Testis (tissue), 2 donors: ENCODE measurements at regions not wholly inside any gene's neighbourhood (a gene's known extent, or its start where the extent isn't known, plus 50 kb on each side); places are given as distances from the start of the nearest gene placed in this dataset.
"Not testable (repeated sequence)": the region's sequence is repeated elsewhere in the genome, so short reads cannot be mapped to it uniquely, and the experiment has no call there.

Experiments used
- DNase-seq: peaks from one replicate; pipeline ENCODE4 v3.0.0-alpha.2; 2019
- H3K27ac ChIP-seq, 2 donors: fragments of 200-600 bp; sonication (generic); one replicate each; pipeline ENCODE4 v1.5.1; 2019
- H3K27me3 ChIP-seq: fragments of 200-600 bp; sonication (generic); one replicate; pipeline ENCODE4 v1.5.1; 2019
- H3K36me3 ChIP-seq: fragments of 200-600 bp; sonication (generic); one replicate; pipeline ENCODE4 v1.5.1; 2017; ENCODE audit warnings: low read depth; ENCODE audit errors: missing control alignments
- H3K4me1 ChIP-seq: fragments of 200-600 bp; sonication (generic); one replicate; pipeline ENCODE4 v1.5.1; 2019
- H3K4me3 ChIP-seq, 2 donors: fragments of 200-600 bp; sonication (generic); one replicate each; pipeline ENCODE4 v1.5.1; 2017 to 2019
- H3K9me3 ChIP-seq: fragments of 200-600 bp; sonication (generic); one replicate; pipeline ENCODE4 v1.5.1; 2017
- CTCF ChIP-seq, 3 experiments: fragments of 450-650 bp in 2 of 3; fragments of 200-600 bp in 1 of 3; sonication (generic) in 1 of 3; IDR thresholded peaks; one replicate each; pipeline ENCODE4 v1.5.1; 2016 to 2019; ENCODE audit warnings: antibody characterized with exemption in 3 of 3, mild to moderate bottlenecking in 2 of 3, moderate library complexity in 1 of 3
- POLR2A ChIP-seq: fragments of 450-650 bp; IDR thresholded peaks from one replicate; pipeline ENCODE4 v1.6.1; 2017; ENCODE audit warnings: antibody characterized with exemption, mild to moderate bottlenecking, moderate library complexity
- WGBS, 2 donors: methylation state at CpG; one replicate each; pipeline ENCODE4 v1.1.5; 2018; 5-methylcytosine and 5-hydroxymethylcytosine counted together
- intact Hi-C: fragments of 100-400 bp; cut with DNase I; formaldehyde crosslinking; loops from one replicate; pipeline ENCODE4 v1.15.1; 2023; ENCODE audit warnings: low total_unique reads

- H3K36me3 ChIP-seq = no peaks in the 10 kb centered on the region
- 70 to 79% methylated on average over 3 of the region's 3 CpGs for WGBS, 2 donors
- no peaks in the 10 kb centered on the region for H3K27me3 ChIP-seq
- DNase-seq = no peak
- TF ChIP-seq POLR2A = no peak
- H3K4me1 ChIP-seq = no peaks in the 10 kb centered on the region
- intact Hi-C loops = no loop called here
- no peak overlapping the region for H3K4me3 ChIP-seq
- H3K9me3 ChIP-seq = no peaks in the 10 kb centered on the region
- no peak overlapping the region for H3K27ac ChIP-seq
Observed at GRCh38 chr14:42508209-42508946, 901.7 kb downstream of the LRFN5 start.

GRCh38 chr14:42504433-42504832, 897.8 kb downstream of the LRFN5 start:
- no peak overlapping the region for H3K4me3 ChIP-seq
- 42 to 89% methylated on average over 1 of the region's 1 CpG for WGBS, 2 donors
- no peak for DNase-seq

DNA sequence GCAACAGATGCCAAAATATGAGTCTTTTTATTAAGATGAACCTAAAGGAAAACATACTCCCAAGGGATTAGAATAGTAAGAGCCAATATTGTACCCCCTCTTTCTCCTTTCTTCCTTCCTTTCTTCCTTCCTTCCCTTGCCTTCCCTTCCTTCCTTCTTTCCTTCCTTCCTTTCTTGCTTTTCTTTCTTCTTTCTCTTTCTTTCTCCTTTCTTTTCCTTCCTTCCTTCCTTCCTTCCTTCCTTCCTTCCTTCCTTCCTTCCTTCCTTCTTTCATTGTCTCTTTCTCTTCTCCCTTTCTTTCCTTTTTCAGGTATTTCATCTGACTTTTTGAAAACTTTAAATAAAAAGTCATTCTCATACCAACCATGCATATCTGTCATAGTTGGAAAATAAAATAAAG, 892.5 kb downstream of the LRFN5 start:
- Histone ChIP-seq H3K9me3 (no peaks in the 10 kb centered on the region), H3K27ac (no peak overlapping the region), H3K4me1 (no peaks in the 10 kb centered on the region), H3K4me3 (no peak overlapping the region), H3K27me3 (no peaks in the 10 kb centered on the region), H3K36me3 (no peaks in the 10 kb centered on the region)
- TF ChIP-seq CTCF (IDR thresholded peaks at IDR 0.05) (no peak), POLR2A (no peak)
- intact Hi-C loops = no loop called here
- no peak for DNase-seq

More at GRCh38 chr14:42504433-42504832, 897.8 kb downstream of the LRFN5 start:
- H3K4me1 ChIP-seq = no peaks in the 10 kb centered on the region
- H3K27me3 ChIP-seq = no peaks in the 10 kb centered on the region
- no peaks in the 10 kb centered on the region for H3K36me3 ChIP-seq
- H3K9me3 ChIP-seq = no peaks in the 10 kb centered on the region
- H3K27ac ChIP-seq = no peak overlapping the region
- no peak for TF ChIP-seq CTCF (IDR thresholded peaks at IDR 0.05)
- no peak for TF ChIP-seq POLR2A
- intact Hi-C loops = no loop called here

DNA sequence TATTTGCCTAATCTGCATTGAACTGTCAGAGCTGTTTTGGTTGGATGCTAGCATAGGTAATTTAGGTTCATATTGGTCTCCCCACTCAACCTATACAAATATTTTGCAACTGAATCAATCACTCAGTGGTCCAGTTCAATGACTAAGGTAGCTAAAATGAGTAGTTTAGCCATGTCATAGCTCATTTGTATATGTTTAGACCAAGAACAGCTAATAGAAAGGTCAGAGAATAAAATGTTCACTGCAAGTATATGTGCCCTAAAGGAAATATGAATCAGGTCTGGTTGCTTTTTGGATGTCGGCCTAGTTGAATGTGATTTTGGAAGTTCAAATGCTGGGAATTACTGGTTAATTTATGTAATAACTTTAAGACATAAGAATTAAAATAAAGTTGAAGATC, 883.9 kb downstream of the LRFN5 start:
- no peaks in the 10 kb centered on the region for H3K36me3 ChIP-seq
- H3K27ac ChIP-seq = no peak overlapping the region
- intact Hi-C loops = no loop called here
- no peaks in the 10 kb centered on the region for H3K4me1 ChIP-seq
- 93 to 94% methylated on average over 1 of the region's 1 CpG for WGBS, 2 donors
- DNase-seq = no peak
- TF ChIP-seq POLR2A (no peak), CTCF (IDR thresholded peaks at IDR 0.05) (no peak)
- no peaks in the 10 kb centered on the region for H3K9me3 ChIP-seq
- H3K27me3 ChIP-seq = no peaks in the 10 kb centered on the region
- H3K4me3 ChIP-seq = no peak overlapping the region

DNA sequence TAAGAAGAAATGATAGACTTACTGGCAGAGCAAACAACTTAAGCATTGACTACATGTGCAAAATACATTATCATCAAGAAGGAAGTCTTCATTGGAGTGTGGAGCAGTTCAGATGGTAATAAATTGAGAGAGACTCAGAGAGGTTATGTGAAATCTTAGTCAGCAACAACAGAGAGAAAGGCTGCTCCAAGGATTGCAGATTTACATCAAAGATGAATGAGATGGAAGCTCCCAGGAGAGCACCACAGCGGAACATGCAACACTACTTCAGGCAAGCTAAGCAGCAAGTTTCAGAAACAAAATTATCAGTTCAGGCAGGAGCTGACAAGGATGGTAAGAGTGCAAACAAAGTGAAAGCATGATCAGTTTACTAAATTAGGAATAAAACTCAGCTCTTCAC, 882.3 kb downstream of the LRFN5 start:
- Histone ChIP-seq H3K9me3 (no peaks in the 10 kb centered on the region), H3K4me1 (no peaks in the 10 kb centered on the region), H3K27ac (no peak overlapping the region), H3K36me3 (no peaks in the 10 kb centered on the region), H3K4me3 (no peak overlapping the region), H3K27me3 (no peaks in the 10 kb centered on the region)
- intact Hi-C loops = no loop called here
- WGBS, 2 donors = 79 to 89% methylated on average over 1 of the region's 1 CpG
- TF ChIP-seq CTCF (IDR thresholded peaks at IDR 0.05) (no peak), POLR2A (no peak)
- DNase-seq = no peak

- WGBS, 2 donors = 55 to 76% methylated on average over 8 to 41 of the region's 41 CpGs
- H3K27me3 ChIP-seq, H3K27ac ChIP-seq, intact Hi-C loops, H3K9me3 ChIP-seq, H3K4me1 ChIP-seq, H3K36me3 ChIP-seq: not testable (repeated sequence)
- peak overlapping the region; percentile 34 to 38 for H3K4me3 ChIP-seq
- DNase-seq = peak; percentile 18
Observed at GRCh38 chr14:42482345-42482971, 875.8 kb downstream of the LRFN5 start.

GRCh38 chr14:42481714-42482113, 875.0 kb downstream of the LRFN5 start:
- H3K4me1 ChIP-seq, H3K27me3 ChIP-seq, intact Hi-C loops, H3K9me3 ChIP-seq, H3K27ac ChIP-seq, H3K36me3 ChIP-seq: not testable (repeated sequence)
- peak overlapping the region in 1 of 2 donors; percentile 34 for H3K4me3 ChIP-seq
- DNase-seq = peak; percentile 25
- WGBS, 2 donors = 79 to 89% methylated on average over 6 to 8 of the region's 8 CpGs
